ENCODE measurements at regions not wholly inside any gene's neighbourhood (a gene's known extent, or its start where the extent isn't known, plus 50 kb on each side); places are given as distances from the start of the nearest gene placed in this dataset.

- H3K4me3 Mint-ChIP-seq = no peak overlapping the region
- H3K27me3 ChIP-seq (ENCODE audit: insufficient read depth) = no peaks in the 10 kb centered on the region
- no peaks in the 10 kb centered on the region for H3F3A ChIP-seq (replicated peaks; ENCODE audit: low read depth)
- H3K4me3 ChIP-seq = no peak overlapping the region
- peaks cover 3% of the 10 kb centered on the region for H3K27me3 Mint-ChIP-seq (ENCODE audit: insufficient read depth, low read depth, poor library complexity)
- H3K27ac Mint-ChIP-seq = no peak overlapping the region
- DNase-seq (ENCODE audit: low spot score) = no peak
- H3K4me2 ChIP-seq = no peak overlapping the region
- no peaks in the 10 kb centered on the region for H4K20me1 ChIP-seq (replicated peaks; ENCODE audit: insufficient read depth)
- H2AFZ ChIP-seq = no peak overlapping the region
- 0 out of 2 replicates have a peak, but pooled peaks cover 5% of the 10 kb centered on the region for H3K9me2 ChIP-seq (ENCODE audit: insufficient read depth)
- H3K79me2 ChIP-seq (replicated peaks; ENCODE audit: insufficient read depth) = no peaks in the 10 kb centered on the region
- ATAC-seq = no peak
- H3K36me3 ChIP-seq (ENCODE audit: insufficient read depth) = no peaks in the 10 kb centered on the region
- no peaks in the 10 kb centered on the region for H3K36me3 Mint-ChIP-seq (ENCODE audit: low read depth)
- no peaks in the 10 kb centered on the region for H3K4me1 ChIP-seq (ENCODE audit: insufficient read depth)
- peaks cover 5% of the 10 kb centered on the region for H3K4me1 Mint-ChIP-seq
- H3K27ac ChIP-seq (ENCODE audit: low read depth) = no peak overlapping the region
- H3K9me3 Mint-ChIP-seq = peaks cover 3% of the 10 kb centered on the region; the same call in 1 of the 3 replicates
- TF ChIP-seq NANOG (IDR thresholded peaks at IDR 0.05; ENCODE audit: borderline replicate concordance) (no peak), JUNB (IDR thresholded peaks at IDR 0.05; ENCODE audit: unreplicated experiment) (no peak), ZNF331 (CRISPR knock-in tag; IDR thresholded peaks at IDR 0.05; ENCODE audit: low read depth) (no peak), CREB1 (CRISPR knock-in tag; IDR thresholded peaks at IDR 0.05; ENCODE audit: low read depth) (no peak), POLR2AphosphoS5 (IDR thresholded peaks at IDR 0.05; ENCODE audit: low read depth) (no peak), EZH2 (IDR thresholded peaks at IDR 0.05; ENCODE audit: low read depth, unreplicated experiment) (no peak), ZNF114 (CRISPR knock-in tag; IDR thresholded peaks at IDR 0.05) (no peak), STAT1 (IDR thresholded peaks at IDR 0.05; ENCODE audit: unreplicated experiment) (no peak), EZH2phosphoT487 (IDR thresholded peaks at IDR 0.05; ENCODE audit: unreplicated experiment) (no peak)
- TF ChIP-seq, protein P1, sequence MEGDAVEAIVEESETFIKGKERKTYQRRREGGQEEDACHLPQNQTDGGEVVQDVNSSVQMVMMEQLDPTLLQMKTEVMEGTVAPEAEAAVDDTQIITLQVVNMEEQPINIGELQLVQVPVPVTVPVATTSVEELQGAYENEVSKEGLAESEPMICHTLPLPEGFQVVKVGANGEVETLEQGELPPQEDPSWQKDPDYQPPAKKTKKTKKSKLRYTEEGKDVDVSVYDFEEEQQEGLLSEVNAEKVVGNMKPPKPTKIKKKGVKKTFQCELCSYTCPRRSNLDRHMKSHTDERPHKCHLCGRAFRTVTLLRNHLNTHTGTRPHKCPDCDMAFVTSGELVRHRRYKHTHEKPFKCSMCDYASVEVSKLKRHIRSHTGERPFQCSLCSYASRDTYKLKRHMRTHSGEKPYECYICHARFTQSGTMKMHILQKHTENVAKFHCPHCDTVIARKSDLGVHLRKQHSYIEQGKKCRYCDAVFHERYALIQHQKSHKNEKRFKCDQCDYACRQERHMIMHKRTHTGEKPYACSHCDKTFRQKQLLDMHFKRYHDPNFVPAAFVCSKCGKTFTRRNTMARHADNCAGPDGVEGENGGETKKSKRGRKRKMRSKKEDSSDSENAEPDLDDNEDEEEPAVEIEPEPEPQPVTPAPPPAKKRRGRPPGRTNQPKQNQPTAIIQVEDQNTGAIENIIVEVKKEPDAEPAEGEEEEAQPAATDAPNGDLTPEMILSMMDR (conservative IDR thresholded peaks at IDR 0.05; ENCODE audit: low read depth in 2 of 2) = no peak
- TF ChIP-seq, protein P2, sequence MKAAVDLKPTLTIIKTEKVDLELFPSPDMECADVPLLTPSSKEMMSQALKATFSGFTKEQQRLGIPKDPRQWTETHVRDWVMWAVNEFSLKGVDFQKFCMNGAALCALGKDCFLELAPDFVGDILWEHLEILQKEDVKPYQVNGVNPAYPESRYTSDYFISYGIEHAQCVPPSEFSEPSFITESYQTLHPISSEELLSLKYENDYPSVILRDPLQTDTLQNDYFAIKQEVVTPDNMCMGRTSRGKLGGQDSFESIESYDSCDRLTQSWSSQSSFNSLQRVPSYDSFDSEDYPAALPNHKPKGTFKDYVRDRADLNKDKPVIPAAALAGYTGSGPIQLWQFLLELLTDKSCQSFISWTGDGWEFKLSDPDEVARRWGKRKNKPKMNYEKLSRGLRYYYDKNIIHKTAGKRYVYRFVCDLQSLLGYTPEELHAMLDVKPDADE (IDR thresholded peaks at IDR 0.05) = no peak
- TF ChIP-seq, protein P3, sequence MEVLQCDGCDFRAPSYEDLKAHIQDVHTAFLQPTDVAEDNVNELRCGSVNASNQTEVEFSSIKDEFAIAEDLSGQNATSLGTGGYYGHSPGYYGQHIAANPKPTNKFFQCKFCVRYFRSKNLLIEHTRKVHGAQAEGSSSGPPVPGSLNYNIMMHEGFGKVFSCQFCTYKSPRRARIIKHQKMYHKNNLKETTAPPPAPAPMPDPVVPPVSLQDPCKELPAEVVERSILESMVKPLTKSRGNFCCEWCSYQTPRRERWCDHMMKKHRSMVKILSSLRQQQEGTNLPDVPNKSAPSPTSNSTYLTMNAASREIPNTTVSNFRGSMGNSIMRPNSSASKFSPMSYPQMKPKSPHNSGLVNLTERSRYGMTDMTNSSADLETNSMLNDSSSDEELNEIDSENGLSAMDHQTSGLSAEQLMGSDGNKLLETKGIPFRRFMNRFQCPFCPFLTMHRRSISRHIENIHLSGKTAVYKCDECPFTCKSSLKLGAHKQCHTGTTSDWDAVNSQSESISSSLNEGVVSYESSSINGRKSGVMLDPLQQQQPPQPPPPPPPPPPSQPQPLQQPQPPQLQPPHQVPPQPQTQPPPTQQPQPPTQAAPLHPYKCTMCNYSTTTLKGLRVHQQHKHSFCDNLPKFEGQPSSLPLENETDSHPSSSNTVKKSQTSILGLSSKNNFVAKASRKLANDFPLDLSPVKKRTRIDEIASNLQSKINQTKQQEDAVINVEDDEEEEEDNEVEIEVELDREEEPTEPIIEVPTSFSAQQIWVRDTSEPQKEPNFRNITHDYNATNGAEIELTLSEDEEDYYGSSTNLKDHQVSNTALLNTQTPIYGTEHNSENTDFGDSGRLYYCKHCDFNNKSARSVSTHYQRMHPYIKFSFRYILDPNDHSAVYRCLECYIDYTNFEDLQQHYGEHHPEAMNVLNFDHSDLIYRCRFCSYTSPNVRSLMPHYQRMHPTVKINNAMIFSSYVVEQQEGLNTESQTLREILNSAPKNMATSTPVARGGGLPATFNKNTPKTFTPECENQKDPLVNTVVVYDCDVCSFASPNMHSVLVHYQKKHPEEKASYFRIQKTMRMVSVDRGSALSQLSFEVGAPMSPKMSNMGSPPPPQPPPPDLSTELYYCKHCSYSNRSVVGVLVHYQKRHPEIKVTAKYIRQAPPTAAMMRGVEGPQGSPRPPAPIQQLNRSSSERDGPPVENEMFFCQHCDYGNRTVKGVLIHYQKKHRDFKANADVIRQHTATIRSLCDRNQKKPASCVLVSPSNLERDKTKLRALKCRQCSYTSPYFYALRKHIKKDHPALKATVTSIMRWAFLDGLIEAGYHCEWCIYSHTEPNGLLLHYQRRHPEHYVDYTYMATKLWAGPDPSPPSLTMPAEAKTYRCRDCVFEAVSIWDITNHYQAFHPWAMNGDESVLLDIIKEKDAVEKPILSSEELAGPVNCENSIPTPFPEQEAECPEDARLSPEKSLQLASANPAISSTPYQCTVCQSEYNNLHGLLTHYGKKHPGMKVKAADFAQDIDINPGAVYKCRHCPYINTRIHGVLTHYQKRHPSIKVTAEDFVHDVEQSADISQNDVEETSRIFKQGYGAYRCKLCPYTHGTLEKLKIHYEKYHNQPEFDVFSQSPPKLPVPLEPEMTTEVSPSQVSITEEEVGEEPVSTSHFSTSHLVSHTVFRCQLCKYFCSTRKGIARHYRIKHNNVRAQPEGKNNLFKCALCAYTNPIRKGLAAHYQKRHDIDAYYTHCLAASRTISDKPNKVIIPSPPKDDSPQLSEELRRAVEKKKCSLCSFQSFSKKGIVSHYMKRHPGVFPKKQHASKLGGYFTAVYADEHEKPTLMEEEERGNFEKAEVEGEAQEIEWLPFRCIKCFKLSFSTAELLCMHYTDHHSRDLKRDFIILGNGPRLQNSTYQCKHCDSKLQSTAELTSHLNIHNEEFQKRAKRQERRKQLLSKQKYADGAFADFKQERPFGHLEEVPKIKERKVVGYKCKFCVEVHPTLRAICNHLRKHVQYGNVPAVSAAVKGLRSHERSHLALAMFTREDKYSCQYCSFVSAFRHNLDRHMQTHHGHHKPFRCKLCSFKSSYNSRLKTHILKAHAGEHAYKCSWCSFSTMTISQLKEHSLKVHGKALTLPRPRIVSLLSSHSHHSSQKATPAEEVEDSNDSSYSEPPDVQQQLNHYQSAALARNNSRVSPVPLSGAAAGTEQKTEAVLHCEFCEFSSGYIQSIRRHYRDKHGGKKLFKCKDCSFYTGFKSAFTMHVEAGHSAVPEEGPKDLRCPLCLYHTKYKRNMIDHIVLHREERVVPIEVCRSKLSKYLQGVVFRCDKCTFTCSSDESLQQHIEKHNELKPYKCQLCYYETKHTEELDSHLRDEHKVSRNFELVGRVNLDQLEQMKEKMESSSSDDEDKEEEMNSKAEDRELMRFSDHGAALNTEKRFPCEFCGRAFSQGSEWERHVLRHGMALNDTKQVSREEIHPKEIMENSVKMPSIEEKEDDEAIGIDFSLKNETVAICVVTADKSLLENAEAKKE (CRISPR knock-in tag; IDR thresholded peaks at IDR 0.05) = no peak
- TF ChIP-seq, protein P4, sequence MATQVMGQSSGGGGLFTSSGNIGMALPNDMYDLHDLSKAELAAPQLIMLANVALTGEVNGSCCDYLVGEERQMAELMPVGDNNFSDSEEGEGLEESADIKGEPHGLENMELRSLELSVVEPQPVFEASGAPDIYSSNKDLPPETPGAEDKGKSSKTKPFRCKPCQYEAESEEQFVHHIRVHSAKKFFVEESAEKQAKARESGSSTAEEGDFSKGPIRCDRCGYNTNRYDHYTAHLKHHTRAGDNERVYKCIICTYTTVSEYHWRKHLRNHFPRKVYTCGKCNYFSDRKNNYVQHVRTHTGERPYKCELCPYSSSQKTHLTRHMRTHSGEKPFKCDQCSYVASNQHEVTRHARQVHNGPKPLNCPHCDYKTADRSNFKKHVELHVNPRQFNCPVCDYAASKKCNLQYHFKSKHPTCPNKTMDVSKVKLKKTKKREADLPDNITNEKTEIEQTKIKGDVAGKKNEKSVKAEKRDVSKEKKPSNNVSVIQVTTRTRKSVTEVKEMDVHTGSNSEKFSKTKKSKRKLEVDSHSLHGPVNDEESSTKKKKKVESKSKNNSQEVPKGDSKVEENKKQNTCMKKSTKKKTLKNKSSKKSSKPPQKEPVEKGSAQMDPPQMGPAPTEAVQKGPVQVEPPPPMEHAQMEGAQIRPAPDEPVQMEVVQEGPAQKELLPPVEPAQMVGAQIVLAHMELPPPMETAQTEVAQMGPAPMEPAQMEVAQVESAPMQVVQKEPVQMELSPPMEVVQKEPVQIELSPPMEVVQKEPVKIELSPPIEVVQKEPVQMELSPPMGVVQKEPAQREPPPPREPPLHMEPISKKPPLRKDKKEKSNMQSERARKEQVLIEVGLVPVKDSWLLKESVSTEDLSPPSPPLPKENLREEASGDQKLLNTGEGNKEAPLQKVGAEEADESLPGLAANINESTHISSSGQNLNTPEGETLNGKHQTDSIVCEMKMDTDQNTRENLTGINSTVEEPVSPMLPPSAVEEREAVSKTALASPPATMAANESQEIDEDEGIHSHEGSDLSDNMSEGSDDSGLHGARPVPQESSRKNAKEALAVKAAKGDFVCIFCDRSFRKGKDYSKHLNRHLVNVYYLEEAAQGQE (IDR thresholded peaks at IDR 0.05; ENCODE audit: unreplicated experiment) = no peak
These were observed 232.0 kb downstream of the IRX1 start for GRCh38 chr5:3827624-3828023.

All from GM23338 (cell line).